ENCODE measurements at regions not wholly inside any gene's neighbourhood (a gene's known extent, or its start where the extent isn't known, plus 50 kb on each side); places are given as distances from the start of the nearest gene placed in this dataset.

DNA sequence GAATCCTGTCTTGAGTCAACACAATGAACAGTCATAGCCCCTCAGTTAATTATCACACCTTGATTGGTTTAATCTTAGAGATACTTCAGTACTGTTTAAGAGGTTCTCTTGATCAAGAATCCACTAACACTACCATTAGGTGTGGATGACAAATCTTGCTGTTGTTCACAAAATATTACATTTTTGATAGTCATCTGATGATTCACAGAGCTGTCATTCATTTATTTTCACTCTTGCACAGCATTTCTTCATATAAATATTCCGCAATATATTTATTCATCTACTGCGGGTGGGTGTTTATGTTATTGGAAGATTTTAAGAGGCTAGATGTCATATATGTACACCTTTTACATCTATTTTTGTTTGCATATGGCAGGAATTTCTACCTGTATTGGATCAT is 1138.1 kb upstream of the PRKX start:
- DNase-seq: no peak

DNA sequence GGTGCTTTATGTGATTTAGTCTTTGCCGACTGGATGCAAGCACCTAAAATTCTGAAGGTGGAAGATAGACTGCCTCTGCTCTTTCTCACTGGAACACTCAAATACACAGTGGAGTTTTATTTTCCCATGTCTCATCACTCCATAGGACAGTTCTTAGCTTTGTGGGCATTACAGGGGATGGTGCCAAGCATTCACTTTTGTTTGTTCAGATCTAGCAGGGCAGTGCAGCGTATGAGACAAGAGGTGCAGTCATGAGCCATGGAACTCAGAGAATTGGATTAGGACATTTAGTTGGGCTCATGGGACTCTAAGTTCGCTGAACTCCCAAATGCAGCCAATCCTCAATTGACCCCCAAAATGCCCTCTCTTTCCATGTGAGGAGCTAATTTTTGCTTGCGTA is 1136.9 kb upstream of the PRKX start:
- no peak for DNase-seq

DNA sequence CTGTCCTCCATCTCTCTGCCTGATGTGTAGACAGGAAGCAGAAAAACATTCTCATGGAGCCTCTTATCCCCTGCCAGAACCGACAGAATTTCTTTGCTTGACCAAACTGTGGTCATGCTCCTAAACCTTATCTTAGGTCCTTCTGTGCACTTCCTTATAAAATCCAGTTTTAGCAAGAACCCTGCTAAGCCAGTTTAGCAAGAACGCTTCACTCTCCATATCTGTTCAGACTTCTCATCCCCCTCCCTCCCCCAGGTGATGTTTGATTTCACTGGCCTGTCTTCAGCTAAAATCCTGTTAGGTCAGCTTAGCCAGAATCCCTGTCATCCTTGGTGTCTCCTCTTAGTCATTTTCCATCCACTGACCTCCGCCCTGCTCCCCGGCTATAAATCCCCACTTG is 1130.9 kb upstream of the PRKX start:
- DNase-seq: no peak

DNA sequence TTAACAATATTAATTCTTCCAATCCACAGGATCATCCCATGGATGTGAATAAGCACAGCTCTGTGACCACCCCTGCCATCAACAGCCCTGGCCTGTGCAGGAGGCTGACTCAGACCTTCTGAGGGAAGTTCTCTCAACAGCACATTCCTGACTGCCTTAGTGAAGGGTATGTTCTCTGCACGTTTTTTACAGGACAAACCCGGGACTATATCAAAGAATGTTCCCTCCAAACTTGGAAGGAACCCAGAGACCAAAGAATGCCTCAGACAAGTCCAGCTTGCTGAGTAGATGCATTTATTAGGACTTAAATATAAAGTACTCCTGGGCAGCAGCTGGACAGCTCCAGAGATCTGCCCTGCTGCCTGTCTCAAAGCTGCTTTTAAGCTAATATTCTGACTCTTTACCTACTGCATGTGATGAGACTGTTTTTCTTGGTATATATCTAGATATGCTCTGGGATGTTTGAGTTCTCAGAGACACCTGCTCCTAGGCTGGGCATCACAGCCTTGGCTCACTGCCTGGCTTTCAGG is 1127.8 kb upstream of the PRKX start:
- no peak for DNase-seq

DNA sequence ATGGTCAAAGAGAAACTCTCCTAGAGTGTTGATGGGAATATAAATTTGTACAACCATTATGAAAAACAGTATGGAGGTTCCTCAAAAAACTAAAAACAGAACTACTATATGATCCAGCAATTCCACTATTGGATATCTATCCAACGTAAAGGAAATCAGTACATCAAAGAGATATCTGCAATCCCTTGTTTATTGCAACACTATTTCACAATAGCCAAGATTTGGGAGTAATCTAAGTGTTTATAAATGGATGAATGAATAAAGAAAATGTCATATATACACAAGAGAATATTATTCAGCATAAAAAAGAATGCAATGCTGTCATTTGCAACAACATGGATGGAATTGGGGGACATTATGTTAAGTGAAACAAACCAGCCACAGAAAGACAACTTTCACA is 1118.1 kb upstream of the PRKX start:
- DNase-seq: no peak

DNA sequence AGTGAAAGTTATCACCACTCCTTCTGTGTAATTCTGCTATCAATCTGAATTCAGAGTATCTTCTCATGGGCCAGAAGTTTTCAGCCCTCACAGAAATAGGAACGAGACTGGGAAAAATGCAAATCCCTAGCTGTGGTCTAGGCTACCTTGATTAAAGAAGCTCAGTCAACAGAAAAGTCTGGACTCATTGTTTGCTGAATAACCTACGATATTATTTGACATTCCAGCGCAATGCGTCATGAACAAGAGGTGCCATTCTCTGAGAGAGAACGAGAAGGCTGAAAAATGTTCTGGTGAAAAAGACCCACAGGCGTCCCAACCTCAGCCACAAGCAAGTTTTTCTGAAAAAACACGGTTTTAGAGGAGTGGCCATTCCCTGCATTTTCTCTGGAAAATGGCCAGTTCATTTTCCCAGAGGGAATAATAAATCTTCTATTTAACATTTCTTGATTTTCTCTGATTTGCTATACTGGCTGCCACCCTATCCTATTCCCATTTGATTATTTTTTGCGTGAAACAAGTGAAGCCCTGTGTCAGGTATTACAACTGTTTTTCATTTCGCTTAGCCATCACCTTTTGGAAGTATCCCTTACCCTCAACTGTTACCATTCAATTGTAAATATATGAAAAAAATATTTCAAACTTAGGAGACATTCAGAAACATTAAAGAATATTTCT is 1117.6 kb upstream of the PRKX start:
- DNase-seq: no peak

DNA sequence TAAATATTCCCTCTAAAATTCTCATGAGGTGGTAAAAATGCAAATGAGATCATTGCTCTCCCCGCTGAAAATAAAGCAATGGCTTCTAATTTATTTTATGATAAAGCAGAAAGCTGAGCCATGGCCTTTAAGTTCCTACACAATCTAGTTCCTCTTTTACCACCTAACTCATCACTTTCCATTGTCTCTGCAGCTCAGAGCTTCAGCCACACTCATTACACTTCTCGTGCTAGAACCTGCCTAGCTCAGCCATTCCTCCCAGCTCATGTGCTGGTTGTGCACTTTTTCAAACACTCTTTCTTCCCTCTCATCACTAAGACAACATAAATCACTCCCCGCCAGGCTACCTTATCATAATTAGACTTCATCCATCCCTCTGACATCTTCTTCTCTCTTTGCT is 1112.1 kb upstream of the PRKX start:
- no peak for DNase-seq

DNA sequence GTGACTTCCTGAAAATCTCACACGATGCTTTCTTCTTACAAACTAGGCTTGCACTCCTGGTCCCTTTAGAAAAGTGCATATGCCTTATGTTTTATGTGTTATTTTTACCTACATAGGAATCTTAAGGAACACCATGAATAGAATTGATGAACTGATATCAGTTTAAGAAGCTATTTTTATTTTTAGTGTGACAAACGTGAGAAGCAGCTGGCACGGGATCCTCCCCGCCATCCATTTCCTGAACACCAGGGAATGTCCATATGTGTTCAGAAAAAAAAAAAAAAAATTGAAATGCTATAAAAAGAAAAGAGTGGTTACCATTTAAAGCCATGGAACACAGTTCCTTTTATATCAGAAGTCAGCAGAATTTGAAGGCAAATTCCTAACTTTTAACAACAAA is 1096.1 kb upstream of the PRKX start:
- DNase-seq: no peak

DNA sequence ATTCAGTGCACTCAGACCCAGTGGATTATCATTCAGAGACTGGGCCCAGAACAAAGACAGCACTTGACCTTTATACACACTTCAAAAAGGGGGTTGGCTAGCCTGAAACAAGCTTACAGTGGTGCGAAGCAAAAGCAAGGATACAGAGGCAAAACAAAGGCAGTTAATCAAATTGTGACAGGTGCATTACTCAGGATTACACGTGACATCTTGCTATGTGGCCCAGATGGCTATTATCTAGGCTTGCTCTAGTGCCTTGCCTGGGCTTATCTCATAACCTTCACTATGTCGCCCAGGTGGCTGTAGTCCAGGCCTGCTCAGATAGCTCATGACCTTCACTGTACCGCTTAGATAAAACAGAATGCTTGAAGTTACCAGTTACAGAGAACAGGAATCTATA is 1092.1 kb upstream of the PRKX start:
- no peak for DNase-seq

DNA sequence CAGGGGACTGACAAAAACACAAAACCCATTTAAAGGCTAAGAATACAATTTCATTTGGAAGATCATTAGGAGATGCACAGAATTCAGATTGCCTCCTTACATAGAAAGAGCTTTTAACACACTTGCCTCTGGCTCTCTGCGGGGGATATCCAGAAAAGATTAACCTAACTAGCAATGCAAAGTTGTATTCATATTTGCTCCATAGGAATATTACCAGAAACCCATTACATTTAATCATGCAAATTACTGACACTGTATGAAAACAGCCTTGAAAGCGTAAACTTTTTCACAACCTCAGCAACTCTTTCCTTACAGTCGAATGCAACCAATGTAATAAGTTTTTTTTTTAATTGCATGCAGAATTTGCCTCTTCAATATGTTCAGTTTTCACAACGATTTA is 1087.3 kb upstream of the PRKX start:
- no peak for DNase-seq

DNA sequence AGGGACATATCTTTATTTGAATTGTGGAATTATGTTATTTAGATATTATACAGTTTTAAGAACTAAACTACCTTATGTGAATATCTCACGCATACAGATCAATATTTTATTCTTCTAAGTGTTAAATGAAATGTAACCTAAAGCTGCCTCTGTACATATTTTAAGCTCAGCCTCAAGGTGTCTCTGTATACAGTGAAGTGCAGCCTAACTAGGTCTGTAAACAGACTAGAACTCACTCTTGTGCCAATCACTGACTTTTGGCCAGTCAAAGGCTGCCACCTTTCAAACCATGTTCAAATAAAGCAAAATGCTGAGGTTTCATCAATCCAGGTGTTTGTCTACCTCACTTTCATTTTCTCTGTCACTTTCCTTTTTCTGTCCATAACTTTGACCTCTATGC is 1074.5 kb upstream of the PRKX start:
- no peak for DNase-seq

DNA sequence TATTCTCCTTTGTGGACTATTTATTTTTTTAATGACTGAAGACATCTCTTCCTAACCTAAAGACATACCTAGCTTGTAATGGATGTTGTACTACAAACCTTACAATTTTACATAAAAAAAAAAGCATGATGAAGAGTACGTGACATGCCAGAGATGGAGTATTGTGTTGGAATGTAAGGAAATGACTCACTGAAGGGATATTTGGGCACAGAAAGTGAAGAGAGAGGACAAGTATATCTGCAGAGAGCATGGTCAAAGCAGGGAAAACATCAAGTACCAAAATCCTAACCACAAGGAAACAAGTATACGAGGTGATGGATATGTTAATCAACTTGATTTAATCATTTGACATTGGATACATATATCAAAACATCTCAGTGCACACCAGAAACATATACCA is 1051.4 kb upstream of the PRKX start:
- DNase-seq: no peak

DNA sequence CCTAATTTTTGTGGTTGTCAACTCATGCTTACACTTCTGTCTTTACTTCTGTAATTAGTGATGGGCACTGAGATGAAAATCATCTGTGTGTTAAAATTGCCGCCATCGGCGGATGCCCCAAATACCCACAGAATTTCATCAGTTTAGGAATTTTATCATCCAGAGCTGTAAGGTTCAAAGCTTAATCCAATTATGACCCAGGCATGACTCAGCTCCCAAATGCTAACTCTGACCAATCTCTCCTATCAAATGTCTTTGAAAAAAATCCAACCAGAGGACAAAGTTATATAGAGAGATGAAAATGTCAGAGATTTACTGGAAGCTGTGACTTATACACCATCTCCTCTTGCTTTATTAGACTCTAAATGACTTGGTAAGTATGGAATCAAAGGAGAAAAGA is 1048.7 kb upstream of the PRKX start:
- DNase-seq: no peak

DNA sequence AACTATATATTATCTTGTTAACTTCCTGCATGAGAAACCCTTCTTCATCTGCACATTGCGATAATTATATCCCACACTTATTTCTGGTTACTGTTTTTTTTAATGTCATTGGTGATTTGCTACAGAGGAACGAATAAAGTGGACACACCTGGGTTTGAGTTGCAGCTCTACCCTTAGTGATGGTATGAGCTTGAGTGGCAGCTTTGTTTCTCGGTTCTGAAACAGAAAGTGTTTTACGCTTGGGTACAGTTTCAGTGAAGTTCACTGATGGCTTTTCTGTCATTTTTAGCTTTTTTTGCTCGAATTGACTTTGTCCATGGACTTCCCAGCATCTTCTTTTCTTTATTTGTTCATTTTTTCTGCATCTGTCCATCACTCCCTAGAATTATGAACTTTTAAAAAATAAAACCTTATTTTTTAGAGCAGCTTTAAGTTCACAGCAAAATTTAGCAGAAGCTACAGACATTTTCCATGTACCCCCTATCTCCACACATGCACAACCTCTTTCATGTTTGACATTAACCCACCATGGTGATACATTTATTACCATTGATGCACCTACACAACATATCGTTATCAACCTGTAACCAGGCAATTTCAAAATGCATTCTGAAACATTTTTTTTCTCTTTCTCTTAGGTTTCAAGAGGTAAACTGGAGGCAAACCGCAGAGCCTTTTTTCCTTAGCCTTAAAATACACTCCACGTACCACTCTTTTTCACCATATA is 1041.6 kb upstream of the PRKX start:
- DNase-seq: no peak

DNA sequence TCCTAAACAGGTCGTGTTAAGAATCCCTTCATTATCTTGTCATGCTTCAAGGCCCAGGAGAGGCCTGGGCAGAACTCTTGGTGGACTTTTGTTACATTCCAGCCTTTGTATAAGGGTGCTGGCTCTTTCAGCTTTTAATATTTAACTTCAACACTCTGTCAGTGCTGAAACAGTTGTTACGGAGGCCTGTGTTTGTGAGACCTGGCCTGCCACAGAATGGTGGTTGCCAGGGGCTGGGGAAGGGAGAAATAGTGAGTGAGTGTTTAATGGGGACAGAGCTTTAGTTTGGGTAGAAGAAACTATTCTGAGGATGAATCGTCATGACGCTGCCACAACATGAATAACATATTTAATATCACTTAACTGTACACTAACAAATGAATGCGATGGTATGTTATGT is 1027.6 kb upstream of the PRKX start:
- DNase-seq: no peak

DNA sequence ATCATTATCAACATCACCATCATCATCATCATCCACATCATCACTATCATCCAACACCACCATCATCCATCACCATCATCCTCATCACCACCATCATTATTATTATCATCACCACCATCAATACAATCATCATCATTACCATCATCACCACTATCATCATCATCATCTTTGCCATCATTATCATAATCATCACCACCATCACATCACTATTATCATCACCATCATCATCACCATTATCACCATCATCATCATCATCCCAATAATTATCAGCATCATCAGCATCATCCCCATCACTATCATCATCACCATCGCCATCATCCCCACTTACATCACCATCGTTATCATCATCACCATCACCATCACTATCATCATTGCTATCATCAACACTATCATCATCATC is 1021.9 kb upstream of the PRKX start:
- DNase-seq: no peak

DNA sequence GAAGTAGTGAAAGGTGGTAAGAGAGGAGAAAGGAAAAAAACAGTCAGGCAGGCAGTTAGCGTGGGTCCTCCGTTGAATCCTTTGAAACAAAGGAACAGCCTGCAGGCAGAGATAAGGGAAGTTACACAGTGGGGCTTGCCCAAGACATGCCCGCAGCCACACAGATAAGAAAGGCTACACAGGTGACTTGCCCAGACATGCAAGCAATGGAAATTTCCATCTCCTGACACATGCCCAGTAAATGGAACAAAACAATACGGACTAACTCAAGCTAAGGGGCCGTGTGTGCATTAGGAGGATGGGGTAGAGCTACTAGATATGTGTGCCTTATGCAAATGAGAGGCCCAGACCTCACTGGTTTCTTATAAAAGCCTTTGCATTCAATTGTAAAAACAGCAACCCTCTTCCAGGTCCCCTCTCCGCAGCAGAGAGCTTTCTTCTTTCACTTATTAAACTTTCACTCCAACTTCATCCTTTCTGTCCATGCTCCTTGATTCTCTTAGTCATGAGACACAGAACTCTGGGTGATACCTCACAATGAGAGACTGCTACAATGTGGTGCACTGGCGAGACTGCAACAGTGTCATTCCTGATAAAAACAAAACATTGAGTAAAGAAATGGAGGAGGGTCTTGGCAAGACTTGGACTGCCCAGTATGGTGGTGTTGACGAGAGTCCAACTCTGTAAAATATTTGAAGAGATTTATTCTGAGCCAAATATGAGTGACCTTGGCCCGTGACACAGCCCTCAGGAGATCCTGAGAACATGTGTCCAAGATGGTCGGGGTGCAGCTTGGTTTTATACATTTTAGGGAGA is 997.4 kb upstream of the PRKX start:
- DNase-seq: no peak

DNA sequence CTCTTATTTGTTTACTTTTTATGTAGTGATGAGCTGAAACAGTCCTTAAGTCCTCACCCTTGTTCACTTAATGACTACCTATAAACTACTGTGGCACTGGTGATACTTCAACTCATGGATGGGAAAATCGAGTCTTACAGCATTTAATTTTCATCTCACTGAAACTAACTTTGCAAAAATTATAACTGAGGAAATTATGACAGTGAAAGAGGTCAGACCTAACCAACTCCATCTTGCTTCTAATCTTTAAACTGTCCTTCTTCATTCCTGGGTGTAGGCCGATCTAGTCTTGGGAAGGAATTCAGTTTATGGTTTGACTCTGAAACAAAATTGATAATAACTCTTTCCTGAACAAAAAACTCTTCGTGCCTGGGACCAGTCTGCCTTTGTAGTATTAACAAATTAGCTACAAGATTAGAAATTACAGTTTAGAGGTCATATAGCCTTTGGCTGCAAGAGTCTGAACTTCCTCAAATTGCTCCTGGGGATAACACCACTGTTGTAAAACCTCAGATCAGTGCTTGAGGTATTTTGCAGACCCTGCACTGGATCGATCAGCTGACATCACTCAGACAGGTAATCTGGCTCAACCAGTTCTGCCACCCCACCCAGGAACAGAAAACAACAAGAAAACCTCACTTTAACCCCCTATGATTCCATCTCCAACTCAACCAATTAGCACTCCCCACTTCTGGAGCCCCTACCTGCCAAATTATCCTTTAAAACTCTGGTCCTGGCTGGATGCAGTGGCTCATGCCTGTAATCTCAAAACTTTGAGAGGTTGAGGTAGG is 995.7 kb upstream of the PRKX start:
- no peak for DNase-seq

DNA sequence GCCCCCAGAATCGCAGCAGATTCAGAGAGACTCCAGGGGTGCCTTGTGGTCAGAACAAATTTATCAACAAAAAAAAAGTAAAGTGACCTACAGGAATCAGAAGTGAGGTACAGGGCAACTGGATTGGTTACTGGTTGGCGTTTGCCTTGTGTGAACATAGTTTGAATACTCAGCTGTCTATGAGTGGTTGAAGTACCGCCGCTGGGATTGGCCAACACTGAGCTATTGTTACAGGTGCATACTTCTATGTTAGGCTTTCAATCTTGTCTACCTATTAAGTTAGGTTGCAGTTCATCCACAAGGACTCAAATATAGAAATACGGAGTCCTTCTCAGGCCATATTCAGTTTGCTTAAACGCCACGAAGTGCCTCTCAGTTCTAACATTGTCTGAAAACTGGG is 993.5 kb upstream of the PRKX start:
- no peak for DNase-seq

DNA sequence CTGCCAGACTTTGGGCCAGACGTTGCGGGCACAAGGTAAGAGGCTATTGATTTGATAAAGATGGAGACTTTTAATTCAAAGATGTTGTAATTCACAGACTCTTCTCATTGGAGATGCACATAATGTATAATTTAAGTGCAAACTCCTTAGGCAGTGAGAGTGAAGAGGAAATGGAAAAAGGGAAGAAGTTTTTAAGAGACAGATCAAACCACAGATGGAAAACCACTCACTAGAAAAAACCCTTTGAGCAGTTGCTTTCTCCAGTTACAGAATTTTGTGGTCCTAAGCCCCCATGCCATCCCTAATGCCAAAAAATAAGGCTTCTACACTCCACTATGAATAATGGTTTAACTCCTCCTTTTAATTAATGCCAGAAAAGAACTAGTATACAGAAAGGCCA is 977.1 kb upstream of the PRKX start:
- no peak for DNase-seq

DNA sequence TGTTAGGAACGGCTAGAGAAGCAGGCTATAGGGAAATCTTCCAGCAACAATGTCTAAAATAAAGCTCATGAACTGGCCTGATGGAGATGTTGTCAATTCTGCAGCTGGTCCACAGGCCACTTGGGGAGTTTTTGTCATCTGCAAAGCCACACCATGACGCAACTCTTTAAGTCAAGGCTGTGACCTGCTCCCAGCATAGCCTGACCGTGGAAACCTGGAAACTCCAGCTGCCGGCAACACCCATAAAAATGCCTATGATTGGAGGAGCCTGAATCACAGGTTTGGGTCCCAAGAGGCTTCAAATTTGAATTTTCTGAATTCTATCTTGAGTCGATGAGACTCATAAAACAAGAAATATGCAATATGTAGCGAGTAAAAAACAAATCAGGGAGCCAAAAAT is 969.2 kb upstream of the PRKX start:
- no peak for DNase-seq

DNA sequence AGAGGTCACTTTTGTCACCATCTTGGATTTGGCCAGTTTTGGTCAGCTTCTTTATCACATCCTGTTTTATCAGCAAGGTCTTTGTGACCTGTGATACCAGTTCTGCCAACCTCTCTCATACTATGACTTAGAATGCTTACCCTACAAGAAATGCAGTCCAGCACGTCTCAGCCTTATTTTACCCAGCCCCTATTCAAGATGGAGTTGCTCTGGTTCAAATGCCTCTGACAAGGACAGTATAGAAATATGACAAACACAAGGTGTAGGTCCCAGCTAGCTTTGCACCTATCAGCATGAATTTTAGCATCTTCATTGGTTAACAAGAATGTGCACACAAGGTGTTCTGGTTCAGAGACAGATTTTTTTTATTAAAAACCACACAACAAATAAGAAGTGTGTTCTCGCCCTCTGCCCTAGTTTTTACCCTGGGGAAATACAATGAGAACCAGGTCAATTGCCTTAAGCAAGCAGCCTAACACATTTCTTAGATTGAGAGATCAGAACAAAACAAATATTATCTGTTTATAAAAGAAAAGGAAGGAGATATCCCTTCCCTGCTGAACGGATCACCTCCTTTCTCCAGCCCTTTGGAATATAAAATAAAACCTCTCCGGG is 962.3 kb upstream of the PRKX start:
- no peak for DNase-seq
